GM21825 (cell line): ENCODE measurements at regions not wholly inside any gene's neighbourhood (a gene's known extent, or its start where the extent isn't known, plus 50 kb on each side); places are given as distances from the start of the nearest gene placed in this dataset.

ENCODE experiments used
- ATAC-seq: cut with Tn5 transposase; IDR thresholded peaks from one replicate; pipeline ENCODE4 v1.9.1; 2021; ENCODE audit warnings: mild to moderate bottlenecking, moderate library complexity; ENCODE audit not compliant: unreplicated experiment

DNA sequence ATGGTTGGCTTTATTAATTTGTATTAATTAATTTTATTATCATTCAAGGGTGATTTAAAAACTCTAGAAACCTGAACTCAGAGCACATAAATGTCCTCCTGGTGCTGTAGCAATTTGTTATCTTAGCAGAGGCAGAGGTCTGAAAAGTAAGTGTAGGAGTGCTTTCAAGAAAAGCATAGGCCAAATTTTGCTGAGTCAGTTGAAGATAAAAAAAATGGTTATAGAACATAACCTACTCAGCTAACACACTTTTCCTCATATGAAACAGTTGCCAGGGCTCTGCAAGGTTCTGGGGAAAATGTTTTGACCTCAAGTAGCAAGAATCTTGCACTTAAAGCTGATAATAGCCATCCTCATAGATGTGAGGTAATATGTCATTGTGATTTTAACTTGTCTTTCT, 53.5 kb upstream of the CHODL start:
- ATAC-seq: no peak

DNA sequence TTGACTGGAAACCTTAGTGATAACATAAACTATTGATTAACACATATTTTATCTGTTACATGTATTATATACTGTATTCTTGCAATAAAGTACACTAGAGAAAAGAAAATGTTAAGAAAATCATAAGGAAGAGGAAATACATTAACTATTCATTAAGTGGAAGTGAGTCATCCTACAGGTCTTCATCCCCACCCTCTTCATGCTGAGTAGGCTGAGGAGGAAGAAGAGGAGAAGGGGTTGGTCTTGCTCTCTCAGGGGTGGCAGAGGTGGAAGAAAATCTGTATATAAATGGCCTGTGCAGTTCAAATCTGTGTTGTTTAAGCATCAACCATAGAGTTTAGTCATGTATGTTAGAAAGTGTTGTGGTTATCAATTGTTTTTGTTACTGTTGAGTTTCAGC, 66.1 kb upstream of the CHODL start:
- no peak for ATAC-seq

GRCh38 chr21:18174370-18174769, 70.3 kb upstream of the CHODL start:
- ATAC-seq: no peak

GRCh38 chr21:18170829-18171228, 73.8 kb upstream of the CHODL start:
- ATAC-seq: no peak

- no peak for ATAC-seq
Measured at GRCh38 chr21:18170221-18170620, 74.4 kb upstream of the CHODL start.

GRCh38 chr21:18168108-18168507, 76.5 kb upstream of the CHODL start:
- ATAC-seq: no peak

DNA sequence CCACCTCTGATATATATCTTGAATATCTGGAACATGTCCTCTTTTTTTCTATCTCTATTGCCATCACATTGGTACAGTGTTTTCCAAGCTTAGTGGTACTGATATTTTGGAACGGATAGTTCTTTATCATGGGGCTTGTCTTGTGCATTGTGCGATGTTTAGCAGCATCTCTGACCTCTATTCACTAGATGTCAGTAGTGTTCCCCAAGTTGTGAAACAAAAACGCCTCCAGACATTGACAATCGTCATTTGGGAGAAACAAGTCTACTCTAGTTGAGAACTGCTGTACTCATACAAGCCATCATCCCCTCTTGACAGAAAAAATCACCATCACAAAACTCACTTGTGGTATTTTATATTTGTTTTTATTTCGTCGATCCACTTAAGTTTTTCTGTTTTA, 79.7 kb upstream of the CHODL start:
- no peak for ATAC-seq

GRCh38 chr21:18164483-18164882, 80.2 kb upstream of the CHODL start:
- no peak for ATAC-seq

GRCh38 chr21:18163956-18164355, 80.7 kb upstream of the CHODL start:
- no peak for ATAC-seq

GRCh38 chr21:18161841-18162240, 82.8 kb upstream of the CHODL start:
- ATAC-seq: no peak

- ATAC-seq: no peak
Measured at GRCh38 chr21:18157406-18157805, 87.2 kb upstream of the CHODL start.

- no peak for ATAC-seq
Measured at GRCh38 chr21:18155508-18156193, 89.0 kb upstream of the CHODL start.

DNA sequence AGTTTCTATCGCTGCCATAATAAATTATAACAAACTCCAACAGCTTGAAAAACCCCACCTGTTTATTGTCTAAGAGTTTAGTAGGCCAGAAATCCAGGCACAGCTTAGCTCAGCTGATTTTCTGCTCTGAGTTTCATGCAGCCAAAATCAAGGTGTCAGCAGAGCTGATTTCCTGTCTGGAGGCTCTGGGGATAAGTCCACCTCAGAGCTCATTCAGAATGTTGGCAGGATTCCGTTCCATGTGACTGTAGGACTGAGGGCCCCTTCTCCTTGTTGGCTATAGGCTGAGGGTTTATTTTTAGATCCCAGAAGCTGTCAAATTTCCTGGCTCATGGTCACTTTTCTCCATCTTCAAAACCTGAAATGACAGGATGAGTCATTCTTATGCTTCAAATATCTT, 91.6 kb upstream of the CHODL start:
- ATAC-seq: no peak

DNA sequence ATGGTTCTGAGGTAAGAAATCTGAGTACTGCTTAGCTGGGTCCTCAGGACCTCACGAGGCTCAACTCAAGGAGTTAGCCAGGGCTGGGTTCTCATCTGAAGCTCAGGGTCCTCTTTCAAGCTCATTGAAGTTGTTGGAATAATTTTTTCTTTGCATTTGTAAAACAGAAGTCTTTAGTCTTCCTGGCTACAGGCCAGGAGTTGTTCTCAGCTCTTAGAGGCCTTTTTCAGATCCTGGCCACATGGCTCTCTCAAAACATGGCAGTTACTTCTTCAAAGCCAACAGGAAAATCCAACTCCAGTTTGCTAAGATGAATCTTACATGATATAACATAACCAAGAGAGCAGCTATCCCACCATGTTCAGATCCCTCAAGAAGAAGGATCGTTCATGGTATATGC, 92.3 kb upstream of the CHODL start:
- ATAC-seq: no peak

- ATAC-seq: no peak
Measured at GRCh38 chr21:18151046-18151445, 93.6 kb upstream of the CHODL start.

DNA sequence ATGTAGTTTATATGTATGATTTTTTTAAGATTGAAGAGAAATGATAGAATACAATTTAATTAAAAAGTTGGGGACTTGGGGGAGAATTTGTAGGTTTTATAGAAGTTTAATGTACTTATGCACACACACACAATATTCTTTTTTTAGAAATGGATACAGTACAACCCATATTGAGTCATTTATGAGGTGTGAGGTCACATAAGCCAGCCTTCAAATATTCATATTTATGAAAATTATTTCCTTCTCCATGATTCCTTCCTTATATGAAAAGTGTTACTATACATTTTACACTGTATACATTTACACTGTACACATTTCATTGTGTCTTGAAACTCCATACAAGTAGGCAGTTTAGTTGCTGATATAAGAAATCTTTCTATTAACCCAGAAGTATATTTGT, 96.2 kb upstream of the CHODL start:
- no peak for ATAC-seq

DNA sequence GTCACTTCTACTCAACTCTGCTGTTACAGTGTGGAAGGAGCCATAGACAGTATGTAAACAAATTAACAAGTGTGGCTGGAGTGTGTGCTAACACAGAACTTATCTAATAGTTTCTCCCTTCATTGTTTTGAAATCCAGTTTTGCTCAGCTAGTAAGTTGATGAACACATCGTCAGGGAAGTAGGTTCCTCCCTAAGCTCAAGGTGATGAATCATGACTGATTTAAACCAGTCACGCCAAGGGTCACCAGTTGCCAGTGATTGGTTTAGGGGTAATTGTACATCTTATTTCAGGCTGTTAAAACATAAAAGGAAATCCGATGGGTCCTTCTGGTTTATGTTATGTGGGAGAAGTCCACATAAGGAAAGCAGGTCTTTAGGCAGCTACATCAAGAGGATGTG, 97.0 kb upstream of the CHODL start:
- no peak for ATAC-seq

DNA sequence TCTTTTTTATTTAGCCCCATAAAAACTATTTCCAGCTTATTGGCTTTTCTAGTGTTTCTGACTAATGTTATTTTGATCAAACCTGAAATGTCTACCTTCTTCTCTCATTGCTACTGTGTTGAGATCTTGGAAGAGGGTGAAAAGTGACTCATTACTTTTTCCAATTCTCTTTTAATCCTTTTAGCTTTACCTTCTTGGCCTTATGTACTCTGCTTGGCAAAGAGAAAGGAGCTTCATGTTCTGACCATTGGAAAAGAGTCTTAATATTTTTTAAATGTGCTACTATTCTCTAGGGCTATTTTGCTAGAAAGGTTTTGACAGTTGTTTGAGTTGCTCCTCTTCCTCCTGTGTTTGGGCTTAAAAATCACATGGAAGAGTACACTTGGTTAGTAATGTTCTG, 97.8 kb upstream of the CHODL start:
- ATAC-seq: no peak

DNA sequence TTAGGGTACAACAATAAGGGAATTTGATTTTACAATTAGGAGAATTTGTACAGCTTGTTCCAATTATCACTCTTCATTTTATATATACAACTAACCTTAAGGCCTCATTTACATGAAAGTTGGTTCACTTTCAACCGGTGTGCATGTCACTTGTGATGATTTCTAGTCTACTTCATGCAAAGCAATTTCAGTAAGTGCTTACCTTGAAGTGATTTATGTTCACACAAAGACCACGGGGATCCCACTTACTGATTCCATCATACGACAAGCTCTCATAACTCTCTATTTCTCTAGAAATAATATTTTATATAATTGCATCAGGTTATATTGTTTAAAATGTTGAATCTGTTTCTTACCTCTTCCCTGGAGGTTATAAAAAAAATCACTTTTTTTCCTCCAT, 100.3 kb upstream of the CHODL start:
- no peak for ATAC-seq

- ATAC-seq: no peak
Measured at GRCh38 chr21:18142655-18143054, 102.0 kb upstream of the CHODL start.

DNA sequence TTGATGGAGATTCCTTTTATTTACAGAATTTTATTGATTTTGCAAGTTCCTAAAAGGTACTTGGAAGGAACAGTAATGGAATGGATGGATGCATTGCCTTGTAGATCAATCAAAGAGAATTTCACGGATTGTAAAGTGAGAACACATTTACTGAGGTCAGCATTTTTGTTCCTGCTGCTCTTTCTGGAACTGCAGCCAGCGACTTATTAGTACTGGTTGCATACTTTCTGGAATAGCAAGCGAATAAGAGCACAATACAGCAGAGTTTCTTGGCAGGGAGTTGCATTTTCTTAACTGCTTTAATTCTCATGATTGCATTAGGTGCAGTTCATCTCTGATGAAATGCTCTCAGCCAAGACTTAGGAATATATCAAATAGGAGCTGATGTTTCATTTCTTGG, 106.1 kb upstream of the CHODL start:
- no peak for ATAC-seq

- ATAC-seq: no peak
Measured at GRCh38 chr21:18129526-18129925, 115.1 kb upstream of the CHODL start.

- ATAC-seq: no peak
Measured at GRCh38 chr21:18118566-18118965, 126.1 kb upstream of the CHODL start.
